ENCODE measurements at regions not wholly inside any gene's neighbourhood (a gene's known extent, or its start where the extent isn't known, plus 50 kb on each side); places are given as distances from the start of the nearest gene placed in this dataset.

DNA sequence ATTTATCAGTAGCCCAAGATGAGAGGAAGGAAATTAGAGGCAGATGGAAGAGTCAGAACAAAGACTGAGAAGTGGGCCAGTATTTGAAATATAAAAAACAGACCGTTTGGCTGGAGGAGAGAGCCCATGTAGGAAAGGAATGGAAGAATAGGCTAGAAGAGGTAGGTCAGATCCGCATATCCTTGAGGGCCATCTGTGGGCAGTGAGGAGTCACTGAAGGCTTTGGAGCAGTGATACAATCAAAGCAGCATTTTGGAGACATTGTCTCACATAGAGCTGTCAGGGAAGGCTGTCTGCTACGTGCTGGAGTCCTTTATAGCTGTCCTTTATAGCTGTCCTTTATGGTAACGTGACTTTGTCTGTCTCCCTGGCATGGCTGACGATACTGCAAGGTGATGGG is 92.0 kb upstream of the VEPH1 start:
- DNase-seq (ENCODE audit: low read depth, low spot score) (no peak), ATAC-seq (no peak)
- Histone ChIP-seq H2AFZ (ENCODE audit: low read depth, low read length, poor library complexity, severe bottlenecking) (no peak overlapping the region), H3K9ac (ENCODE audit: low read length) (no peak overlapping the region), H4K20me1 (ENCODE audit: insufficient read depth) (no peaks in the 10 kb centered on the region), H3K4me3 (replicated peaks in 1 of 2; ENCODE audit: low read depth in 1 of 2, low read length in 2 of 2) (no peak overlapping the region), H3K9me2 (ENCODE audit: insufficient read depth) (no peaks in the 10 kb centered on the region), H3K4me2 (ENCODE audit: low read length) (no peak overlapping the region), H3K36me3 (ENCODE audit: control insufficient read depth in 1 of 2, insufficient read depth in 2 of 2, low read length in 2 of 2) (no peaks in the 10 kb centered on the region), H3K27me3 (ENCODE audit: insufficient read depth, low read length) (no peaks in the 10 kb centered on the region), H3K27ac (ENCODE audit: low read depth, low read length) (no peak overlapping the region), H3K4me1 (ENCODE audit: control insufficient read depth in 1 of 2, insufficient read depth in 2 of 2, low read length in 2 of 2) (no peaks in the 10 kb centered on the region), H3K9me3 (ENCODE audit: control insufficient read depth in 1 of 2, insufficient read depth in 1 of 2, low read depth in 1 of 2, low read length in 2 of 2) (no peaks in the 10 kb centered on the region), H3K79me2 (ENCODE audit: insufficient read depth, low read length) (no peaks in the 10 kb centered on the region)
- intact Hi-C loops (cut with micrococcal nuclease) = no loop called here
- TF ChIP-seq RAD21 (IDR thresholded peaks at IDR 0.05; ENCODE audit: low read depth) (no peak), POLR2AphosphoS5 (IDR thresholded peaks at IDR 0.05; ENCODE audit: low read depth, low read length) (no peak), CTCF (IDR thresholded peaks at IDR 0.05 in 2 of 3, conservative IDR thresholded peaks at IDR 0.05 in 1 of 3; ENCODE audit: borderline replicate concordance in 1 of 3, insufficient read depth in 1 of 3, low read depth in 2 of 3, low read length in 2 of 3) (no peak), REST (IDR thresholded peaks at IDR 0.05; ENCODE audit: low read depth) (no peak), EZH2phosphoT487 (IDR thresholded peaks at IDR 0.05; ENCODE audit: borderline replicate concordance) (no peak), ZFX (IDR thresholded peaks at IDR 0.05) (no peak), FOSL1 (IDR thresholded peaks at IDR 0.05; ENCODE audit: low read depth) (no peak), SIN3A (IDR thresholded peaks at IDR 0.05; ENCODE audit: low read depth) (no peak), CEBPB (IDR thresholded peaks at IDR 0.05; ENCODE audit: low read depth) (no peak), JUND (IDR thresholded peaks at IDR 0.05) (no peak), ZBTB33 (IDR thresholded peaks at IDR 0.05; ENCODE audit: extremely low read depth, insufficient replicate concordance, low read length) (no peak)
- TF ChIP-seq, protein P1, sequence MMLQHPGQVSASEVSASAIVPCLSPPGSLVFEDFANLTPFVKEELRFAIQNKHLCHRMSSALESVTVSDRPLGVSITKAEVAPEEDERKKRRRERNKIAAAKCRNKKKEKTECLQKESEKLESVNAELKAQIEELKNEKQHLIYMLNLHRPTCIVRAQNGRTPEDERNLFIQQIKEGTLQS (IDR thresholded peaks at IDR 0.05) = no peak
- ChIA-PET CTCF (interaction anchor here (0.7 to 1.9 kb wide), 4 partner anchors 11 to 63 kb away, joined by 3 to 13 read pairs (median 8); no protein-coding TSS in a partner anchor), RAD21 (ENCODE audit: low non-redundant PET in 1 of 2, low total read pairs in 2 of 2, uncharacterized antibody in 2 of 2, unreplicated experiment in 2 of 2) (no interaction called here), POLR2A (no interaction called here)
- BruUV-seq (replicated peaks) = no TSS peak
